OCI-M1 (cell line): ENCODE measurements at regions not wholly inside any gene's neighbourhood (a gene's known extent, or its start where the extent isn't known, plus 50 kb on each side); places are given as distances from the start of the nearest gene placed in this dataset.

ENCODE experiments used
- DNase-seq: peaks from one replicate; lab custom pipeline; 2025; lab: John Stamatoyannopoulos, UW

GRCh38 chr14:22477569-22478194 lies 111.3 kb downstream of the DAD1 start:
- DNase-seq: no peak

DNA sequence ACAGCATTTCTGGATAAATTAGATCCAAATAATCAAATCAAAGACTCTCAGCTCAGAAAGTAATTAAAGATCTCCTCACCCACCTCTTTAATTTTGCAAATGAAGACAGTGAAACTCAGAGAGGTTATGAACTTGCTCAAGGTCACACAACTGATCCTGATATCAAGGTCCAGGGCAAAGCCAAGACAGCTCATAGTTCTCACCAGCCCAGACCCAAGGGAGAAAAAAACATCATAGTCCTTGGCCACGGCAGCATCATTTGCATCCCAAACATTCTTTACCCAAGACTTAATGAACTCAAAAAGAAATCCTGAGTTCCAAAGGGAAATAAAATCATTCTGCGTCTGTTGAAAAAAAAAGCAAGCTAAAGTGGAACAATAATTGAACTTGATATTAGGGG lies 112.1 kb downstream of the DAD1 start:
- no peak for DNase-seq

DNA sequence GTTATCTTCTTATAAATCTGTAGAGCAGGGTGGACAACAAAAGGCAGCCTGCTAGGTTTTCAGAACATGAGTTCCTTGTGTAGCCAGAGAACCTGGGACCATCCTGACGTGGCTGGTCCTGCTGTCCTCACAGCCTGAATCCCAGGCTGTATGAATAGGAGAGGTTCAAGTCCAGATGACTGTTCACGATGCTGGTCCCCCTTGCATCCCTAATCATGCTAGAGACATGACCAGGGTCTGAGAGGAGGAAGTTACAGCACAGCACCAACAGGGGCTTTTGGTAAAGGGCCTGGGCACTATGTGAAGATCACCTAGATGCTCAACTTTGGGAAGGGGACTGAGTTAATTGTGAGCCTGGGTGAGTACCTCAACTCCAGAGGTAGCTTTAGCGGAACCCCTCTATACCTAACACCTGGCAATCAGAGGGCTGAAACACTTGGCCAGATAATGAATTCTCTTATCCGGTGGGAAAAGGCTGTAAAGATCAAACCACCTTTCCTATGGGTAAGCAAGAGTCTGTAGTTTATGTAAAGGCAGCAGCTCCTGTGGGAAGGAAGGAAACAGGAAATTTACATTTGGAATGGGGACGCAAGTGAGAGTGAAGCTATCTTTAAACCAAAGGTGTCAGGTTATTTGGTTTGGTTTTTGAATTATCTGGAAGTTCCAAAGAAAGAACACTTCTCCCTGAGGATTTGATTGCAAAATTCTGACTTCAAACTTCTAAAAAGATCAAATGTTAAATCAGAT lies 112.8 kb downstream of the DAD1 start:
- no peak for DNase-seq

- no peak for DNase-seq
Observed at GRCh38 chr14:22475381-22475780, 113.6 kb downstream of the DAD1 start.

GRCh38 chr14:22474730-22475351 lies 114.2 kb downstream of the DAD1 start:
- DNase-seq: no peak

- peak; percentile 83 for DNase-seq
Observed at GRCh38 chr14:22472935-22473854, 115.8 kb downstream of the DAD1 start.

DNA sequence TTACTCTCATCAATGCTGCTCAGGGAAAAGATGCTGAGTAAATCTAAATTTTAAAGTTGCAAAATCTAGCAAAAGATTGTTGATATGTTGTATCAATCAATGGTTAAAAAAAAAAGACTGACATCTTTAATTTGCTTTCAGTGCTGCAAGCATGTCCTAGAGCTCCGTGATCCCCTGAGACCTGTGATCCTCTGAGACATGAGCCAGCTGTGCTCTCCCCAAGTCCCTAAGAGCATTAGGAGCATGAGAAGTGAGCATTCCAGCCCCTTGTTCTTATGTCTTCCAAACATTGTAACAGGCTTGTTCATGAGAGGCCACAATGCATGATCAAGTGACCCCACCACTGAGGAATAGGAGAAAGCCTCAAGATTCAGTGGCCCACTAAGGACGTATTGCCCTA lies 116.6 kb downstream of the DAD1 start:
- DNase-seq: no peak

DNA sequence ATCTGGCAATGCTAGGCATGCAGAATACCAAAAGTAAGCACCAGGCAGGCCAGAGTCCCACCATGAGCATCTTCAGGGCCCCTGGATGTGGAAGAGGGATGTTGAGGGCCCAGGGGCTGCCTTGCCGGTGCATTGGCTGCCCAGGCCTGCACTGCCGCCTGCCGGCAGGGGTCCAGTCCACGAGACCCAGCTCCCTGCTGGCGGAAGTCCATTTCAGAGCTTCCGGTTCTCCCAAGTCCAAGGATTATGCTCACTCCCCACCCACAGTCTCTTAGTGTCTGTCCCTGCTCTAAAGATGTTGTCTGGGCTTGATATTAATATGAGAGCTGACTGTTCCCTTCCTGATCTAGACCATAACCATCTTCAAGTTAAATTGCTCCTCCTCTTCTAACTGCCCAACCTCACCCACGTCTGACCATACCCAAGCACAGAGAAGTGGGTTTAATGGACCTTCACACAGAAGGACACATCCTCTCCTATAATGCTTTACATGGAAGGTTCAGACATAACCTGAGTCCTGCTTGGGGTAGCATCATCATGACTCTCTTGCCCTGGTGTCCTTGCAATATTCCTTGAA lies 117.4 kb downstream of the DAD1 start:
- peak; percentile 42 for DNase-seq

DNA sequence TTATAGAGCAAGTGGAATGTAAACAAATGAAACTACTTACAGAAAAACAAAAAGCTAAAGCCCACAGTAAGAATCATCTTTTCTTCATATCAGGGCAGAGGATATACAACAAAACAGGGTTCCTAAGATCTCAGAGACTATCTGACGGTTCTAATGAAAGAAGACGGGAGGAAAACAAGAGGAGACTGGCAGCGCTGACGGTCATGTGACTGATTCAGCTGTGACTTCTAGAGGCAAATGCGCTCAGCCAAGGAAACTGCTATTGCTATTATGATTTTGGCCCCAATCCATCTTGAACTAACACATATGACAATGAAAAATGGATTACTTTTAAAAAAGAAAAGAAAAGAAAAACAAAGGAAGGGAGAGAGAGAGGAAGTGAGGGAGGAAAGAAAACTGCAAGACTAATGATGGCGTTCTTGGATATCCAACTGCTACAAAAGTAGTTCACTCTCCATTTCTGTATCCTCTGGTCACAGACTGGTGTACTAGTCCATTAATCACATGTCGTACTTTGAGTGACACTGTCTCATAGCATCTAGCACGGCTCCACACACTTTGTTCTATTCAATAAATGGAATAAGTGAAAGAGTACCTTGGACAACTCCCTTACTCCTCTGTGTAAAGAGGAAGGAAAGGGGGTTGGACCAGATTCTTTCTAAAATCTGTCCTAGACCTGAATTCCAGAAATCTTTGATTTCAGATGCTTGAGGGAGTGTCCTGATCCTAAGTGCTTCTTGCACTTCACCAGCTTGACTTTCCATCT lies 119.3 kb downstream of the DAD1 start:
- DNase-seq: no peak

GRCh38 chr14:22468830-22469229 lies 120.2 kb downstream of the DAD1 start:
- DNase-seq: no peak

GRCh38 chr14:22466491-22466890 lies 122.5 kb downstream of the DAD1 start:
- DNase-seq: no peak

DNA sequence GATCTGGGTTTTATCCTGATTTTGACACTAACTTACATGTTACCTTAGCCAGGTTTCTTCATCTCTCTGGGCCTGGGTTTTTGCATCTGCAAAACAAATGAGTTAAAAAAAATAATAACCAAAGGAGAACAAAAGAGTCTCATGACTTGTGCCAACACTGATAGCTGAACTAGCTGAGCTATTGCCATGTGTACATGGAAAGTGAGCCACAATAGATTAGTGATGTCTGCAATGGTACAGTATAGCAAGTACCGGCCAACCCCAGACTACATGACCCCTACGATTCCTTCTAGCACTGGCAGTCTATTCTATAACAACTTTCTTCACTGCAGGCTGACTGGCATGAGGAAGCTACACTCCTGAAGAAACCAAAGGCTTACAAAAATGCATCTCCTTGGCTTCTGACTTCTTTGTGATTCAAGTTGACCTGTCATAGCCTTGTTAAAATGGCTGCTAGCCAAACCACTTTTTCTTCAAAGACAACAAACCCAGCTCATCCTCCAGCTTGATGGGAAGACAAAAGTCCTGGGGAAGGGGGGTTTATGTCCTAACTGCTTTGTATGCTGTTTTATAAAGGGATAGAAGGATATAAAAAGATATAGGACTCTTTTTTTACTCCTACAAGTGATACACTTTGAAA lies 123.7 kb downstream of the DAD1 start:
- no peak for DNase-seq

GRCh38 chr14:22464422-22465142 lies 124.4 kb downstream of the DAD1 start:
- no peak for DNase-seq

DNA sequence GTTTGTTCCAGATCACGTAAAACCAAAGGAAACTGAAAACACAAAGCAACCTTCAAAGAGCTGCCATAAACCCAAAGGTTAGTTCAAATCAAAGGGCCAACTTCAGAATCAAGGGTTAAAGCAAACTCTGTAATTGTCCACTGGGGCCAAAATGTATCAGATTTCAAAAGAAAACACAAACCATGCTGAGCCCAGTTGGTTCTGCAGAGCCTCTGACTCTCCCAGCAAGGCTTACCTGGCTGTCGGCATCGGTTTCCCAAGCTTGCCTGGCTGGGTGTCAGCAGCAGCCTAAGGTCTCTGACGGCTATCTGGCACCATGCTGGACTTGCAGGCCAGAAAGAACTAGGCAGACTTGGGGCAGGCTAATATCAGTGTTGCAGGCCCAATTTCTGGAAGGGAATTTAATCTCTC lies 125.3 kb downstream of the DAD1 start:
- no peak for DNase-seq

- DNase-seq: no peak
Observed at GRCh38 chr14:22462923-22463322, 126.1 kb downstream of the DAD1 start.

- DNase-seq: peak; percentile 94
Observed at GRCh38 chr14:22460461-22461195, 128.4 kb downstream of the DAD1 start.

GRCh38 chr14:22458737-22459136 lies 130.3 kb downstream of the DAD1 start:
- no peak for DNase-seq

DNA sequence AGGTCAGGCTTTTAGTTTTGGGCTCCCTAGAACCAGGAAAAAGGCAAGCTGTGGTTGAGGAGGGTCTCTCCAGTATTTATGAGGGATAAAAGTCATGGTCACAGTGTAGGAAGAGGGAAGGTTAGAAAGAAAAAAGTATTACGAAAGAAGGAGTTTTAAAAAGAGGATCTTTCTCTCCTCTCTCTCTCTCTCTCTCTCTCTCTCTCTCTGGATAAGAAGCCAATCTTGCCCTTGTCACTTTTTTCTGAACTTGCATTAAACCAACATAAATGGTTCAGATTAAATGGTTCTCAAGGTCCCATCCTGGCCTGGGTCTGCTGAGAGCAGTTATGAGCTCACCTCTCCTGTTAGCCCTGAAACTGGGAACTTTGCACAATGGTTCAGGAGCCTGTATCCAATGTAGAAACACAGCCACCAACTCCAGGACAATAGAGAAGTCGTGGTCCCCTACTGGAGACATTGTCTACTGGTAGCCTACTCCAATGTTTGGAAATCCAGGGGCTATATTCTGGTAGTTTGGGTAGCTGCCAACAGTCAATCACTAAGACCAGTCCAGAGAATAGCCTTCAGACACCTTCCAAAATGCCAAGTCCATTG lies 131.9 kb downstream of the DAD1 start:
- DNase-seq: peak; percentile 41

- no peak for DNase-seq
Observed at GRCh38 chr14:22456421-22456820, 132.6 kb downstream of the DAD1 start.
